ENCODE measurements at regions not wholly inside any gene's neighbourhood (a gene's known extent, or its start where the extent isn't known, plus 50 kb on each side); places are given as distances from the start of the nearest gene placed in this dataset.

DNA sequence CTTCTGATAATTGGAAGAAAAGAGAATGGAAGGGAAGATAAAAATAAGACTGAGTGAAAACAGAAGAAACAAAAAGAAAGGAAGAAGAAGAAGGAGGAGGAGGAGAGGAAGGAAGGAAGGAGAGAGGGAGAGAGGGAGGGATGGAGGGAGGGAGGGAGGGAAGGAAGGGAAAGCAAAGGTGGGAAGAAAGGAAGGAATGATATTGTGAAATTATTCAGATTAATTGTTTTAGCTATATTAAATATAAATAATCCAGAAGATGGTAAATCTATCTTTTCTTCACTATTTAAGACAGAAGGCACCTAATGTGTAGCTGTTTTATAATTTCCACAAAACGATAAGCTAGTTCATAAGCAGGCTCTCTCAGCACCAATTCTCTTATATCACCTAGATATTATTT is 191.3 kb upstream of the LRRC7 start:
- Histone ChIP-seq H3K4me3 (ENCODE audit: low read length) (no peak overlapping the region), H3K9me3 (replicated peaks; ENCODE audit: insufficient read depth, low read length) (no peaks in the 10 kb centered on the region), H3K4me2 (ENCODE audit: low read depth, low read length) (no peak overlapping the region), H4K20me1 (ENCODE audit: insufficient read depth, low read length) (no peaks in the 10 kb centered on the region), H3K36me3 (replicated peaks; ENCODE audit: insufficient read depth, low read length) (no peaks in the 10 kb centered on the region), H3K9ac (ENCODE audit: low read length) (no peak overlapping the region), H2AFZ (ENCODE audit: low read length) (no peak overlapping the region), H3K27ac (ENCODE audit: low read length) (no peak overlapping the region), H3K27me3 (replicated peaks; ENCODE audit: insufficient read depth, low read length) (no peaks in the 10 kb centered on the region), H3K79me2 (ENCODE audit: low read length) (no peaks in the 10 kb centered on the region), H3K4me1 (ENCODE audit: low read length) (no peaks in the 10 kb centered on the region), H3K9me2 (replicated peaks; ENCODE audit: insufficient read depth, low read length) (no peaks in the 10 kb centered on the region), H3F3A (ENCODE audit: insufficient read depth, low read length) (no peaks in the 10 kb centered on the region)
- TF ChIP-seq EZH2phosphoT487 (IDR thresholded peaks at IDR 0.05; ENCODE audit: low read length) (no peak), CTCF (IDR thresholded peaks at IDR 0.05; ENCODE audit: low read length) (no peak), EZH2 (optimal IDR thresholded peaks at IDR 0.05; ENCODE audit: low read depth, low read length) (no peak)
- no peak for DNase-seq

DNA sequence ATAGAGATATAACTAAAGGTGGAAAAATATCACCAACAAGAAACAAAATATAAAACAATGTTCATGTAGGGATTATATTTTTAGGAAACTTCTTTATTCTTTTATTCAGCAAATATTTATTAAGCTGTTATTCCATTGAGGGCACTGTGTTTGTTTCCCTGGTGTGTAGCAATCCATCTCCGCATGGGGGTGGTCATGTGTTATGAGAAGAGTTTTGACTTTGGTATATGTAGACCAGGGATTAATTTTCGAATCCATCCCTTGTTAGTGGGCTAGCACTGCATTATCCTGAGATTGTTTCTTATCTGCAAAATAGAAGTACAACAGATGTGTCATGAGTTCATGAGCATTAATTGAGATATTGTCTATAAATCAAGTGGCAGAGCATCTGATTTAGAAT is 190.2 kb upstream of the LRRC7 start:
- Histone ChIP-seq H3K27me3 (replicated peaks; ENCODE audit: insufficient read depth, low read length) (no peaks in the 10 kb centered on the region), H3K79me2 (ENCODE audit: low read length) (no peaks in the 10 kb centered on the region), H3K9ac (ENCODE audit: low read length) (no peak overlapping the region), H3F3A (ENCODE audit: insufficient read depth, low read length) (no peaks in the 10 kb centered on the region), H3K4me2 (ENCODE audit: low read depth, low read length) (no peak overlapping the region), H3K36me3 (replicated peaks; ENCODE audit: insufficient read depth, low read length) (no peaks in the 10 kb centered on the region), H3K4me1 (ENCODE audit: low read length) (no peaks in the 10 kb centered on the region), H3K9me2 (replicated peaks; ENCODE audit: insufficient read depth, low read length) (no peaks in the 10 kb centered on the region), H3K4me3 (ENCODE audit: low read length) (no peak overlapping the region), H4K20me1 (ENCODE audit: insufficient read depth, low read length) (no peaks in the 10 kb centered on the region), H3K27ac (ENCODE audit: low read length) (no peak overlapping the region), H2AFZ (ENCODE audit: low read length) (no peak overlapping the region), H3K9me3 (replicated peaks; ENCODE audit: insufficient read depth, low read length) (no peaks in the 10 kb centered on the region)
- TF ChIP-seq EZH2 (optimal IDR thresholded peaks at IDR 0.05; ENCODE audit: low read depth, low read length) (no peak), CTCF (IDR thresholded peaks at IDR 0.05; ENCODE audit: low read length) (no peak), EZH2phosphoT487 (IDR thresholded peaks at IDR 0.05; ENCODE audit: low read length) (no peak)
- DNase-seq, result no peak

DNA sequence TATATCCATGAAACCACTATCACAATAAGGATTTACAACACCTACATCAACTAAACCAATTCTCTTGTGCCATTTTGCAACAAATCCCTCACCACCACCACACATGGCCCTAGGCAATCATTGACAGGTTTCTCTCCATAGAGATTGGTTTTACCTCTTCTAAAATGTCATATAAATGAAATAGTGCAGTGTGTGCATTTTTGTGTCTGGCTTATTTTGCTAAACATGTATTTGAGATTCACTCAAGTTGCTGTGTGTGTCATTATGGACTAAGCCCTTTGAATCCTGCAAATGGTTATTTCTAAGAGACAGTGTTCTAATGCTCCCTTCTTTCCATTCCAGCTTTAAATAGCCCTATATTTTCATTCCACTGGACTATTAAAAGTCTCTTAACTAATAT is 179.7 kb upstream of the LRRC7 start:
- Histone ChIP-seq H3K4me3 (ENCODE audit: low read length) (no peak overlapping the region), H3F3A (ENCODE audit: insufficient read depth, low read length) (no peaks in the 10 kb centered on the region), H2AFZ (ENCODE audit: low read length) (no peak overlapping the region), H3K9me3 (replicated peaks; ENCODE audit: insufficient read depth, low read length) (no peaks in the 10 kb centered on the region), H3K4me2 (ENCODE audit: low read depth, low read length) (no peak overlapping the region), H3K79me2 (ENCODE audit: low read length) (no peaks in the 10 kb centered on the region), H3K9me2 (replicated peaks; ENCODE audit: insufficient read depth, low read length) (no peaks in the 10 kb centered on the region), H3K9ac (ENCODE audit: low read length) (no peak overlapping the region), H3K4me1 (ENCODE audit: low read length) (no peaks in the 10 kb centered on the region), H3K27me3 (replicated peaks; ENCODE audit: insufficient read depth, low read length) (no peaks in the 10 kb centered on the region), H3K36me3 (replicated peaks; ENCODE audit: insufficient read depth, low read length) (no peaks in the 10 kb centered on the region), H4K20me1 (ENCODE audit: insufficient read depth, low read length) (no peaks in the 10 kb centered on the region), H3K27ac (ENCODE audit: low read length) (no peak overlapping the region)
- DNase-seq, result no peak
- TF ChIP-seq EZH2phosphoT487 (IDR thresholded peaks at IDR 0.05; ENCODE audit: low read length) (no peak), CTCF (IDR thresholded peaks at IDR 0.05; ENCODE audit: low read length) (no peak), EZH2 (optimal IDR thresholded peaks at IDR 0.05; ENCODE audit: low read depth, low read length) (no peak)

All from MM.1S (cell line).